Spleen (tissue), 7 donors: ENCODE measurements at regions not wholly inside any gene's neighbourhood (a gene's known extent, or its start where the extent isn't known, plus 50 kb on each side); places are given as distances from the start of the nearest gene placed in this dataset.

Experiments
- POLR2AphosphoS5 ChIP-seq, 3 donors: sonication (generic); formaldehyde crosslinking; IDR thresholded peaks; one replicate each; pipeline ENCODE4 v1.5.1; 2017; ENCODE audit warnings: antibody characterized with exemption in 3 of 3
- TF ChIP-seq, protein P1 (sequence below), 11 experiments: fragments of 200-600 bp in 7 of 11; fragments of 450-650 bp in 4 of 11; sonication (generic) in 4 of 11; IDR thresholded peaks in 8 of 11; conservative IDR thresholded peaks in 3 of 11; 1 replicate in 7 of 11; 2 replicates in 4 of 11; pipeline versions ENCODE4 v1.4.0 to v1.8.0; 2016 to 2021; ENCODE audit warnings: antibody characterized with exemption in 11 of 11, inconsistent platforms in 4 of 11, mild to moderate bottlenecking in 1 of 11
- donor health status: DM: no; HTN: no; CAD: no; lungs with moderate emphysema.
- donor health status: DM: no; HTN: no; CAD: no.
- donor health status: DM: no; HTN: no; CAD: no.

- TF ChIP-seq, protein P1, sequence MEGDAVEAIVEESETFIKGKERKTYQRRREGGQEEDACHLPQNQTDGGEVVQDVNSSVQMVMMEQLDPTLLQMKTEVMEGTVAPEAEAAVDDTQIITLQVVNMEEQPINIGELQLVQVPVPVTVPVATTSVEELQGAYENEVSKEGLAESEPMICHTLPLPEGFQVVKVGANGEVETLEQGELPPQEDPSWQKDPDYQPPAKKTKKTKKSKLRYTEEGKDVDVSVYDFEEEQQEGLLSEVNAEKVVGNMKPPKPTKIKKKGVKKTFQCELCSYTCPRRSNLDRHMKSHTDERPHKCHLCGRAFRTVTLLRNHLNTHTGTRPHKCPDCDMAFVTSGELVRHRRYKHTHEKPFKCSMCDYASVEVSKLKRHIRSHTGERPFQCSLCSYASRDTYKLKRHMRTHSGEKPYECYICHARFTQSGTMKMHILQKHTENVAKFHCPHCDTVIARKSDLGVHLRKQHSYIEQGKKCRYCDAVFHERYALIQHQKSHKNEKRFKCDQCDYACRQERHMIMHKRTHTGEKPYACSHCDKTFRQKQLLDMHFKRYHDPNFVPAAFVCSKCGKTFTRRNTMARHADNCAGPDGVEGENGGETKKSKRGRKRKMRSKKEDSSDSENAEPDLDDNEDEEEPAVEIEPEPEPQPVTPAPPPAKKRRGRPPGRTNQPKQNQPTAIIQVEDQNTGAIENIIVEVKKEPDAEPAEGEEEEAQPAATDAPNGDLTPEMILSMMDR (IDR thresholded peaks at IDR 0.05 in 8 of 11, conservative IDR thresholded peaks at IDR 0.05 in 3 of 11): no peak
- no peak for TF ChIP-seq POLR2AphosphoS5 (IDR thresholded peaks at IDR 0.05)
Observed at GRCh38 chr12:115758183-115758582, 519.3 kb downstream of the MED13L start.
